LoVo (cell line): ENCODE measurements at regions not wholly inside any gene's neighbourhood (a gene's known extent, or its start where the extent isn't known, plus 50 kb on each side); places are given as distances from the start of the nearest gene placed in this dataset.

Experiments
- DNase-seq: peaks from one replicate; pipeline ENCODE4 v3.0.0-alpha.2; 2016; ENCODE audit warnings: low spot score

DNA sequence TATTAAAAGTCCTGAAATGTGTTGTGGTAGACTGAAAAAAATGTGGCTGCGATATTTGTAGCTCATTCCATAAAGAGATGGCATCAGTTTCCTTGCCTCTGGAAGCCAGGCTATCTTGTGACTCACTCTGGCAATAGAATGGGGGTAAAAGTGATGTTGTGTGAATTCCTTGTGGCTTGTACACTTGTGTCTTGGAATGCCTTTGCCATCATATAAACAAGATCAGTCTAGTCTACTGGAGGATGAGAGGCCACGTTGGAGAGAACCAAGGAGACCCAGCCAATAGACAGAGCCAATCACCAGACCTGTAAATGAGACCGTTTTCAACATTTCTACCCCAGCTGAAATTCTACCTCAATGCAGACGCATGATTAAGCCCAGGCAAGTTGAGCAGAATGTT is 254.1 kb downstream of the TRIB2 start:
- no peak for DNase-seq

DNA sequence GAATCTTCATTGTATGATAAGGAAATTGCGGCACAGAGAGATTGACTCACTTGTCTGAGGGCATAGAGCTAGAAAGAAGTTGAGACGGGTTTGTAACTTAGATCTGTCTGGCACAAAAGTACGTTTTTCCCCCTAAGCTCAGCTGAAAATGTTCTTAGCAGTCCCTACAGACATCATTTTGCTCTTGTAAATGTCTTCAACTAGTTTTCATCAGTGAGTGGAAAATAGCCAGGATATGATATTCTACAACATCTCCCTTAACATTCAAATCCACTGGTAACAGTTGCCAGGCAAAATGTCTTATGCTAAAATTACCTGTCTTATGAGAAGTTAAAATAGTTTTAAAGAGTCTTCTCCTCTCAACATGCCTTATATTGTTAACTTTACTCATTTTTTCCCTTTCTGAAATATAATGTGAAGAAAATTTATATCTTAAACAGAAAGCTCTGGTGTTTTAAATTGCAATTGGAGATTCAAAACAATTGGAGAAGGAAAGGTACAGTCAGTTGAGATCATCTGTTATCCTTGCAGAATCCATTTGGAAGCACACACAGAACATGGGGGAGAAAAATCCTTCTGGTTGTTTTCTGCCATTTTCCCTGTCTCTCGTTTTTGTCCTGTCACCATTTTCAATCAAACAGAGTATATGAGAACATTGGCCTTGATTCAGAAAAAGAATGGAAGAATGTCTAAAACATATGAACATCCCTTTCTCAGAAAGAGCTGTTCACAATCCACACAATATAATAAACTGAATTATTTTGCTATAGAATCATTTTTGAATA is 255.0 kb downstream of the TRIB2 start:
- DNase-seq: no peak

DNA sequence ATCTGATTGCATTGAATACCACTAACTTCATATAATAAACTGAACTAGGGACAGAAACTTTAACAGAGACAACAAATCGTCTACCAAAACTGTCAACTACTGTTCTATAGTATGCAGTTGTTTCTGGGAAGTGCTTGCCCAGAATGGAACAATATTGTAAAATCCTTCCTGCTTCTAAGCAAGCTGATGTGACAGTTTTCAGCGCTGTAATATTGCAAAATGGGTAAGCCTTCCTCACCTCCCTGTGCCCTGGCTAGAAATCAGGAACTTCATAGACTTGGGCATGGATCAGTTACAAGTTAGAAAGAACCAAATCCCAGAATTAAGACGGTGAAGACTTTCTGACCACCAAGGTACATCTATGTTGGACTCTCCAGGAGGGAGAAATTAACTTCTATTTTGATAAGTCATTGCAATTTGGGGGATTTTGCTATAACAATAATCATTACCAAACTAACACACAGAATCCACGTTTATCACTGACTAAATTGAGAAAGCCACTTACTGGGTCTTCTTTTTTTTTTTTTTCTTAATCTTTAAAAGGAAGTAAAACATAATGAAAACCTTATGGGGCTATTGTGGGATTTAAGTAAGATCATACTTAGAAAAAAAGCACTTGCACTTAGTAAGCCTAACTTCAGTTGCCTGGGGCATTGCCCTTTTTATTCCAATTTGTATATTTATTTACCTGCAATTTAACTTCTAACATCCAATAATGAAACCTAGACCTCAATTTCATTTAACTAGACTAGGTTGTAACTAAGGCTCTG is 261.5 kb downstream of the TRIB2 start:
- DNase-seq: no peak

DNA sequence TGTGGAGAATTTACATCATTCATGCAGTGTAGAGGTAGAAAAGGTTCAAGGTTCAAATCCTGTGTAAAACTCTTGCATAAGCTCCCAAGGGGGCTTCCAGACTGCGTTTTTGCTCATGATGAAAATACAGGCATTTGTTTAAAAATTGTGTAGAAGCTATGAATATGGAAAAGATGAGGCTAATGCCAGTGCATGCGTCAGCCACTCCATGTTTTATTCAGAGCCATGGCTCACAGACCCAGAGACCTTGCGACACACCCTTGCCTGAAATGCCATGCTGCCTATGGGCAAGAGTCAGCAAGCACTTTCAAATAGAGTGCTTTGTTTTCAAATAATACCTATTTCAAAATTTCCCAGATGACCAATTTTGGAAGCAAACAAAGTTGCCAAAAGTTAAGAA is 262.3 kb downstream of the TRIB2 start:
- DNase-seq: no peak

DNA sequence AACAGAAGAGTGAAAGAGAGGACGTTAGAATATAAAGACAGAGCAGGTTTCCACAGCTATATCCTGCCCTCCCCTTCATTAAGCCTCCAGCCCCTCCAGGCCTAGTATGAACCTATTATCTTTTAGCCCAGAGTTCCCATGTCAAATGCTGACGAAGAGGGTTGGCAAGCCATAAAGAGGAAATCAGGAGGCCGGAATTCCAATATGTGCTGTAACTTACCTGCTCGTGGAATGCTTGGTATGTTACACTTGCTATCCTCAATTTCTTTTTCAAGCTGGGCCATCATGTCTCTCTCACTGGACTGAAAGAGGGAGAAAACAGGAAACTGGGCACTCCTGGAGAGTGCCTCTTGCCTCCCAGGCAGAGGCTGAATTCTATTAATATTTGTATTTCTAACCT is 264.1 kb downstream of the TRIB2 start:
- no peak for DNase-seq

DNA sequence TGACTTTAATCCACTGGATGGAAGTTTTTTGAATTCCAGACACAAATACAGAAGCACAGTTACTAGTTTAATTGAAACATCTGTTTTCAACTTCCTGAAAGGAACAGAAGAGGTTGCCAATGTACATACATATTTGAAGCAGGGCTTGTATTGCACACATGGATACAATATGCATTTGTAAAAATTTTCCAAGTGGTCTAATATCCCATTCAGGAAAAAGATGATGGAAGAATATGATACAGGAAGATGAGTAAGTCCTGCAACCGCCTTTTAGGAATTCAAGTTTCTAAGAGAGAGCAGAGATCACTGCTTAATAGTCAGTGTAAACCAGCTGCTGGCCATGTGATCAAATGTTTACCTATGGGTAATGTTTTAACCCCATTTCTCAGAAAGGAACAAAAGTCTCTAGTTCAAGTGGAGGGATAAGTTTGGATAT is 265.4 kb downstream of the TRIB2 start:
- no peak for DNase-seq

DNA sequence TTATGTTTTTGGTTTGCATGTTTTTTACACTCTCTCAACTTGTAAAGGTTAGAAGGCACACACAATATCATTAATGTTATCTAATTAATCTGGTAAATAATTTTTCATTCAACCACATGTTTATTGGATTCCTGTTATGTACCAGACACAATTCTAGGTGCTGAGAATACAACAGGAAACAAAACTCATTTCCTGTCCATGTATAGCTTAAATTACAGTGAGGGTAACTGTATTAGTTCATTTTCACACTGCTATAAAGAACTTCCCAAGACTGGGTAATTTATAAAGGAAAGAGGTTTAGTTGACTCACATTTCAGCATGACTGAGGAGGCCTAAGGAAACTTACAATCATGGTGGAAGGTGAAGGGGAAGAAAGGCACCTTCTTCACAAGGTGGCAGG is 270.5 kb downstream of the TRIB2 start:
- DNase-seq: no peak

DNA sequence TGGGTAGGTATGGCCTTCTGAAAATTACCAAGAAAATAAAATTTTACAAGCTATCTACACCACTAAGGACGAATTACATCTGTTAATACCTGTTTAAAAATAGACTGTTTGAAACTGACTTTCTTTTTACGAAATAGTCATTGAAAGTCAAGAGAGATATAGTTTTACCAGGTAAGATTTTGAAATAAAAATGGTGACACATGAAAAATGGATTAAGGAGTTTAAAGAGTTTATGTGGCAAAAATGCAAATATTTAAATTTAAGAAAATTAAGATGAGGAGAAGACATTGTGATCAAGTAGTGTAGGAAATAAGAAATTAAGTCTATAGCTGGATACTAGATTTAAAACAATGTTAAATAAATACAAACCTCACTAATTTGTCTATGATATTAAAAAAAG is 271.5 kb downstream of the TRIB2 start:
- DNase-seq: no peak

DNA sequence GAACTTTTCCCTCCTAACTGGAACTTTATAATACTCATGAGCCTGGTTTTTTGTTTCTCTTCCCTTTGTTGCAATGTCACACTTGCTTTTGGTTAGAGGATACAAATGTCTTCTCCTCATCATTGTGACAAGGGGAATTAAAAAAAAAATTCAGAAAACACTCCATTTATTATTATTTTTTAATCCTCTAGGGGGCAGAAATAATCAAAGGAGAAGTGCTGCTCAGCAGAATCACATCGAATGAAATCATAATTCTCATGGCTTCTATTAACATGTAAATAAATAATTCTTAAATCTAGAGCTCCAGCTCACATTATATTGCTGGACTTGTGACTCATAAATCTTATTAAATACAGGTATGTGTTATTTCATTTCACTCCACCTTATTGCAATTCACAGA is 273.8 kb downstream of the TRIB2 start:
- no peak for DNase-seq

DNA sequence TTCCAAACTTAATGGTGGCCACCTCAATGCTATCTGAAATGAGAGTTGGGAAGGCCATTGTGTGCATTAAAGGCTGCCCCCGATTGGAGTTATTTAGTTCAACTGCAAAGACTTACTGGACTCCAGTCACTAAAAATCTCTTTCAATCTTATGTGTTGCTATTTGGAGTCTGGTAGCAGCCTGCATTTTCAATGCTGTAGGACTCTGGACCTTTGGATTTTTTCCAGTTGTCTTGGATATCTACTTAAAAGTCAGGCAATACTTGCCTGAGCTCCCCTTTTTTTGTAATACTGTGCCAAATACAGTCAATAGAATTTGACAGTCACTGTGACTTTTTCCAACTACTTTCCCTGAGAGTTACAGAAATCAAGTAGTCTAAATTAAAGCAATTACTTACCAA is 281.9 kb downstream of the TRIB2 start:
- no peak for DNase-seq

DNA sequence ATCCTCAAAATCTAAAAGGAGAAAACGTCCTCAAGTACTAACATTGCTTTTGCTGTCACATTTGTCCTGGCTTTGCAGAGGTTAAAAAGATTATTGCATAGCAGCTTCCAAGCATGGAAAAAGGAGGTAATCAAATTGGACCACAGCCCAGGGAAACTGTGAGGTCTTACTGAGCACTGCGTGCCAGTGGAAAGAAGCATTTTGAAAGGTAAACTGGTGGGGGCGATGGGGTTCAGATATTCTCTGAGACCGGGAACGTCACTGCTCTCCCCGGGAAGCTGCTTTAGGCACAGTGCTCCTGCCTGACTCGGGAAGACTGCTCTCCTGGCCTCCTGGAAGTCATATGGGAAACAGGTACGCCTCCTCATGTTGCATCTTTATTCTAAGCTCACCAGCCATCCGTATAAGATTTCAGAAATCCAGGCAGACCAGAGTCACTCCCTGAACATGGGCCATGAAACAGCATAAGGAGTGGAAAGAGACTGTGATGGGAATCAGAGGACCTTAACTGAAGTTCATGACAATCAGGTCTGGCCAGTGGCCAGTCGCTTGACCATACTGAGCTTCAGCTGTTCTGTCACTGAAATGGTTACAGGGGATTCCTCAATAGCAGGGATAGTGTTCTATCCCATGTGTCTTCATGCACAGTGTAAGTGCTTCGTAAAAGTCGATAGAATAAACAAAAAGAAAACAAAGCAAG is 284.1 kb downstream of the TRIB2 start:
- no peak for DNase-seq

DNA sequence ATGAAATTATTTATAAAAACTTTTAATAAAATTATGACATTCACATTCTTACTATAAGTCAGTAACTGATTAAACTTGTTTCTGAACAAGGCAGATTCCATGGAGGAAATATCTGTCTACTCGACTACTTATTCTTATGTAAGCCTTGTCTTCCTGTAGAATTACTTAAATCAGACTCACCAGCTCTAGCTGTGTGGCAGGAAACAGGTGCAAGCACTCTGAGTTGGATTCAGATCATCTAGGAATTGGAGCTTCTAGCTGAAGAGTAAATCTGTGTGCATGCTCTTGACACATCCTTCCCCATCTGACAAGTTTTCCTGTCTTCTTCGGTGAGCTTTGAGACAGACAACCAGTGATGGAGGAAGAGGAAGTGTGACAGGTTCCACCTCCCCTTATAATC is 284.7 kb downstream of the TRIB2 start:
- no peak for DNase-seq

DNA sequence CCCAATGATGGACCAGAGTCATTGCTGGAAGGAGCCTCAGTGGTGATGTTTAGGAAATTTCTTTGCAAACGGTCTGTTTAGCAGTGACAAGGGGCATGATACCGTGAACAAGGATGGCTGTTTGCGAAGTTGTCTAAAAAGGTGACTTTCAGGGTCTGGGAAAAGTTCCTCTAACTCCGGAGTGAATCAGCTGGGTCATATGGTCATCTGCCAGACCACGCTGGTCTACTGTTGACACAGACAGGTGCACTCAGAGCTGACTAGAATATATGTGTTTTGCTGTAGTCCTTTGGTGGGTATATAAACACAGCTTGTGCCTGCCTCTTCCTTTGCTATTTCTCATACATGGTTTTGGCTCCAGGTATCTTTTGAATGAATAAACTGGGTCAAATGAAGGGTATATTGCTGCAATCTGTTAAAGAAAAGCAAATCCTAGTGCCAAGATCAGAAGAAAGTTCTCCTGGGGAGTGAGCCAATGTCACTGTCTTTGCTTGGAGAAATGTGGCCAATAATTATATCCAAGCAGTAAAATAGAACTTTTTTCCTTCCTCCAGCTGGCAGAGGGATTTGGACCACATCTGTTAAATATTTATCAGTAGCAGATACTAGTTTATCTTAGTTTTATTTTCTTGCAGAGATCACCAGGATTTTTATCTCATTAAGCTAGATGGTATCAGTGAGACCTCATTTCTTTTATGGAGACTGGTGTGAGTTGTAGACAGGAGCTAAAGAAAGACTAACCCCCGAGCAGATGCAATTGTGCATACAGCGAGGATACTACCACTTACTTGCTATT is 286.0 kb downstream of the TRIB2 start:
- DNase-seq: no peak

DNA sequence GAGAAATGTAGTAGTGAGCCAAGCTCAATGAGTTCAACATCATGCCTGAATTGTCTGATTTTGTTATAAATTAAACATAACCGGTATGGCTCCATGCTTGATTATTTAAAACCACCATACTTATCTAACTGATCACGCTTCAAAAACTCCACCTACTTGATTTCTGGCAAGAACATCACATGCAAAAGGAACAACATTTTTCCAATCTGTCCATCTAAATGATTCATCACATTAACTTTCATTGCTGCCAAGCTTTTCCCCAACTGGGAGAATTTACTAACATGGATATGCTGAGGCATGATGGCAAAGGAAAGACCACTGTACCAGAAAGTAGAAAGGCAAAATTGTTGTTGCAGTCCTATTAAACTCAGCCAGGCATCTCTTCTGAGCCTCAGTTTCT is 286.8 kb downstream of the TRIB2 start:
- DNase-seq: no peak

DNA sequence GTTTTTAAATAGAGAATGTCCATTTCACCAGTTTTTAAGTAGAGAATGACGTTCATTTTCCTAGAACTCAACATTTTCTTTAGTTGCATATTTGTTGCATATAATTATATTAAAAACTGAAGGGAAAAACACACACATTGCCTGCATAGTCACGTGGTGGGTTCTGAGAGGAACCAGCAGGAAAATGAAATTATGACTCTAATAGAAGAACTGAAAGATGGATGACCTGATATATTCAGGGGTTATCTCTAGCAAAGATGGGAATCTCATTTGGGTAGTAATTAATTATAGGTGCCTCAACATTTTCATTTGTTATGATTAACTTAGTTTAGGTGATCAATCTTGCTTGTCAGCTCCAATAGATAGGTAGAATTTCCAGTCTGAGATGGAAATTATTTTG is 288.3 kb downstream of the TRIB2 start:
- no peak for DNase-seq

DNA sequence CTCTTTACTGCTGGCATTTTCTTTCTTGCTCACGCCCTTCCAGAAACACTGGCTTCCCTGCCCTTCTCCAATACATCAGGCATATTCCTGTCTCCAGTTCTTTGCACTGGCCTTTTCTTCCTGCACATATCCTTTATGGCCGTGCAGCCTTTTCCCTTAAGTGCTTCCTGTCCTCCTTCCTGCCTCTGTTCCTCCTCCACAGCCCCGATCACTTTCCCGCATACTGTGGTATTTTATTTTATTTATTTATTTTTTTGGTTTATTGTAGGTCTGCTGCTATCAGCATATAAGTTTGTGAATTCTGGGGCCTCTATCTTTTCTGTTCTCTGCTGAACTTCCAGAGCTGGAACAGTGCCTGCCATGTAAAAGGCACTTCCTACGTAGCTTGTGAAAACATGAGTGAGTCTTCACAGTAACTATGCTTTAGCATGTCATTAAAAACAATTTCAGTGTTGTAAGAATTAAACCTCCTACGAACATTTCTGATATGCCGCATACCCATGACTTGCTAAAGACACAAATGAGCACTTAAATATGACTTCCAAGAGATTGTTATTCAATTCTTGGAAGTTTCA is 289.1 kb downstream of the TRIB2 start:
- DNase-seq: no peak

DNA sequence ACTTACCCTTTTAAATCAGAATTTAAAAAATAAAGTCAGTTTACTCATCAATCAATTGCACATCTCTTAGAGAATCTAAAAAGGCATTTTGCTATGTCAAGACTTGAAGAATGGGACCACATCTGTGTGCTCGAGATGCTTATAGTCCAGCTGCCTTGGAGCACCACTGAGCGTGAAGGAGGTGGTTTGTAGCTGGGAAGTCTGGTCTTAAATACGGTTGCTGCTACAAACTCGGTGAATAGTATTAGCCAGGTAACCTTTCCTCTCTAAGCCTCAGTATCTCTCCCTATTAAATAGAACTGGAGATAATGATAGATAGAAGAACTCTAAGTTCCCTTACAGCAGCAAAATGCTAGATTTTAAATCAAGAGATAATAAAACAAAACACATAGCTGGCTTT is 289.7 kb downstream of the TRIB2 start:
- no peak for DNase-seq

DNA sequence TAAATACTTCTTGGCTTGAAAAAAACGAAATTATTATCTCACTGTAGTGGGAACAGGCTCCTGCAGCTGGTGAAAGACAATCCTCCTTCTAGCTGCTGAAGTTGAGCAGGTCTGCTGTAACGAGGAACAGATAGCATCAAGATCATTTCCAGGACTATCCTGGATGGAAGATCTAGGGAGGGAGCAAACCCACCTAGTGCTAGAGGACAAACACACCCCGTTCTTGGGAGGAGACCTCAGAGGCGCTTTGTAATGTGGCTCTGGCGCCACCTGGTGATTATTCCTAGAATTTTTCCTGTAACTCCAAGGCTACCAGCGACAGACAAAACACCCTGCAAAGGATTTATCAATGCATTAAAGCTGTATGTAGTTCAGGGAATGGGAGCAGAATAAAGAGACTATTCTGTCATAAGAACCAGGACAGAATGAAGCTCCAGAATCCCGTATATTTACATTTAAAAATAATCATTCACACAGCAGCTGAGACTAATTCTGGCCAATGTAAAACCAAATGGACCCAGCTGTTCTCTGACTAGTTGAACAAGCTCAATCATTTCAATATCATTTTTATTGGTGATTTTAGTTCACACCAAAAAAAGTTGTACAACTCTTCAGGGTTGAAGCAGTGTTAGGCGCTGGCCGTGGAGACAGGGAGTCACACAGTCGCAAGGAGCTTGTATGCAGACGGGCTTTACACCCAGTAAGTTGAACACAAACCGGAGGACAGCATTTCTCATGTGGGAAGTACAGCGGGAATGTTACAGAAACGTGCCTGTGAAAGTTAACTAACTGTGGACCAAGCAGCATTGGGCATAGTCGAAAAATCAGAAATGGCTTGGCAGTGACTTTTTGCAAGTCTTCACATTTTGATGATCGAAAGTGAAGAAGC is 290.3 kb downstream of the TRIB2 start:
- DNase-seq: peak; percentile 48

DNA sequence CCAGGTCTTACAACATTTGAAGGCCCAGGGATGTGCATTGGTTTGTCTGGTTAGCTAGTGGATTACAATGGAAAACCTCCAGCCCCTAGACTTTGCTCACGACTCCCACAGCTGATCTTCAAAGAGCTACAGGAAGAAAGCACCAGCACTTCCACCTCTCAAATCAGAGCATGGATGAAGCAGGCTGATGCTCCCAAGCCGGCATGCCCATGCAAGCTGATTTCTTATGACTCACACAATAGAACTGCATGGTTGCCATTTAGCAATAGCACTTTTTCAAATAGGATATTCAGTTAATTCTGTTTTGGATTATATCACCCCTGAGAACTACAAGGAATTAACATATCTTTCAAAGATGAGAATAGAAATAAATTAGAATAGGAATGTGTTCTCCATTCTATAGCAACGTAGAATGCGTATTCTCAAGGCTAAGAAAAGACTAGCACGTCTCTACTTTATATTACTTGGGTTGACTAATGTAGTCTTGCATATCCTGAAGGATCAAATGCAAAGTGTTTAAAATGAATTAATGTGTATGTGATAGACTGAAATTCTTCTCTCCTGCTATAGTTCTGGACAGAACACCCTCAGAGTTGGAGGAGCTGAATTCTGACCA is 292.4 kb downstream of the TRIB2 start:
- no peak for DNase-seq

DNA sequence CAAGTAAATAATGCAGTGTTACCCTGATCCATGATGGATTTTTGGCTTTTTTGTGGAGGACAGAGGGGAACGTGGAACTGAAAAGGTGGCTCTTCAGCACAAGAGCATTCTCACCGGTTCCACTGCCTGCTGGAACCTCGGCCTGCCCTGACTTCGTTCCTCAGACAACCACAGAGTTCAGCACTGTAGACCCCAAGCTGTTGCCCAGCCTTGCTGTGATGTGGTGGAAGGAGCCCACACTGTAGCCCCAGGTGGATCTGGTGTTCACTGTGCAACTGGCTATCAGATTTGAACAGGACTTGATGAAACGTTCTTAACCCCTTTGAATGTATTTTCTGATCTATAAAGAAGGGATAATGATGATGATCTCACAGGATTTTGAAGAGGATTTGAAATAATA is 293.5 kb downstream of the TRIB2 start:
- no peak for DNase-seq
